ENCODE measurements at regions not wholly inside any gene's neighbourhood (a gene's known extent, or its start where the extent isn't known, plus 50 kb on each side); places are given as distances from the start of the nearest gene placed in this dataset.

GRCh38 chr16:89040861-89041570 is 52.6 kb upstream of the ACSF3 start:
- intact Hi-C loops (cut with micrococcal nuclease): no loop called here
- H3K4me3 Mint-ChIP-seq: no peak overlapping the region
- H3K4me1 Mint-ChIP-seq: peaks cover 12% of the 10 kb centered on the region

GRCh38 chr16:89041571-89042481 is 51.8 kb upstream of the ACSF3 start:
- H3K4me1 Mint-ChIP-seq: peaks cover 12% of the 10 kb centered on the region
- intact Hi-C loops (cut with micrococcal nuclease): no loop called here
- peaks cover 3% of the 10 kb centered on the region for H3K9me3 Mint-ChIP-seq
- ChIA-PET POLR2A (no interaction called here), CTCF (no interaction called here)
- H3K4me3 Mint-ChIP-seq: no peak overlapping the region
- TF ChIP-seq CTCF (IDR thresholded peaks at IDR 0.05): no peak
- no peak for DNase-seq
- H3K27ac Mint-ChIP-seq: no peak overlapping the region
- no peaks in the 10 kb centered on the region for H3K36me3 Mint-ChIP-seq (ENCODE audit: low read depth)
- peaks cover 11% of the 10 kb centered on the region for H3K27me3 Mint-ChIP-seq
- no peak for ATAC-seq (ENCODE audit: low read depth)

More at GRCh38 chr16:89040861-89041570, 52.6 kb upstream of the ACSF3 start:
- peaks cover 11% of the 10 kb centered on the region for H3K27me3 Mint-ChIP-seq
- peaks cover 3% of the 10 kb centered on the region for H3K9me3 Mint-ChIP-seq
- TF ChIP-seq CTCF (IDR thresholded peaks at IDR 0.05): no peak
- CTCF ChIA-PET: no interaction called here
- DNase-seq (no peak), ATAC-seq (ENCODE audit: low read depth) (no peak)
- POLR2A ChIA-PET: interaction anchor here (1.8 kb wide), 1 partner anchor 73 kb away, joined by 6 read pairs; no protein-coding TSS in a partner anchor
- no peaks in the 10 kb centered on the region for H3K36me3 Mint-ChIP-seq (ENCODE audit: low read depth)
- H3K27ac Mint-ChIP-seq: no peak overlapping the region

- POLR2A ChIA-PET: no interaction called here
- peaks cover 8% of the 10 kb centered on the region for H3K4me1 Mint-ChIP-seq
Observed at GRCh38 chr16:89042711-89043551, 50.7 kb upstream of the ACSF3 start.

GRCh38 chr16:89043636-89044417 is 49.8 kb upstream of the ACSF3 start:
- DNase-seq (no peak), ATAC-seq (ENCODE audit: low read depth) (no peak)
- POLR2A ChIA-PET: no interaction called here
- Mint-ChIP-seq H3K4me3 (no peak overlapping the region), H3K36me3 (ENCODE audit: low read depth) (no peaks in the 10 kb centered on the region), H3K27me3 (peaks cover 3% of the 10 kb centered on the region), H3K27ac (no peak overlapping the region), H3K9me3 (peaks cover 3% of the 10 kb centered on the region), H3K4me1 (no peaks in the 10 kb centered on the region)
- no peak for TF ChIP-seq CTCF (IDR thresholded peaks at IDR 0.05)
- intact Hi-C loops (cut with micrococcal nuclease): no loop called here
- CTCF ChIA-PET: no interaction called here

More at GRCh38 chr16:89042711-89043551, 50.7 kb upstream of the ACSF3 start:
- Mint-ChIP-seq H3K9me3 (peaks cover 3% of the 10 kb centered on the region), H3K27me3 (peaks cover 8% of the 10 kb centered on the region), H3K4me3 (no peak overlapping the region), H3K27ac (no peak overlapping the region), H3K36me3 (ENCODE audit: low read depth) (no peaks in the 10 kb centered on the region)
- CTCF ChIA-PET: no interaction called here
- TF ChIP-seq CTCF (IDR thresholded peaks at IDR 0.05): no peak
- intact Hi-C loops (cut with micrococcal nuclease): no loop called here
- no peak for DNase-seq
- ATAC-seq (ENCODE audit: low read depth): no peak
